DND-41 (cell line): ENCODE measurements at regions not wholly inside any gene's neighbourhood (a gene's known extent, or its start where the extent isn't known, plus 50 kb on each side); places are given as distances from the start of the nearest gene placed in this dataset.

ENCODE experiments used
- ATAC-seq: fragments of 200-7000 bp; cut with Tn5 transposase; 3 replicates; pipeline ENCODE4 v1.9.1; 2021; ENCODE audit warnings: low read depth; ENCODE audit not compliant: insufficient read depth
- DNase-seq: peaks from one replicate; pipeline ENCODE4 v3.0.0-alpha.2; 2020
- H2AFZ ChIP-seq: 2 replicates; pipeline ENCODE4 v1.6.0; 2012; ENCODE audit warnings: low read depth, low read length
- H3K27ac ChIP-seq: 2 replicates; pipeline ENCODE4 v1.5.1; 2012; ENCODE audit warnings: low read length, inconsistent platforms
- H3K27me3 ChIP-seq: fragments of 200-600 bp; sonication (generic); 2 replicates; pipeline ENCODE4 v1.6.0; 2012; ENCODE audit warnings: low read length, mild to moderate bottlenecking, inconsistent platforms; ENCODE audit not compliant: insufficient read depth, poor library complexity
- H3K36me3 ChIP-seq: 2 replicates; pipeline ENCODE4 v1.5.1; 2012; ENCODE audit warnings: low read length, inconsistent platforms; ENCODE audit not compliant: insufficient read depth
- H3K4me1 ChIP-seq: 2 replicates; pipeline ENCODE4 v1.5.1; 2012; ENCODE audit warnings: mild to moderate bottlenecking, low read length; ENCODE audit not compliant: insufficient read depth
- H3K4me2 ChIP-seq: 2 replicates; pipeline ENCODE4 v1.6.0; 2012; ENCODE audit warnings: mild to moderate bottlenecking, moderate library complexity, low read length, inconsistent platforms; ENCODE audit not compliant: insufficient read depth
- H3K4me3 ChIP-seq, 2 experiments: fragments of 200-600 bp in 1 of 2; shearing (Covaris generic) in 1 of 2; 2 replicates each; pipeline ENCODE4 v1.5.1; 2012 to 2016; ENCODE audit warnings: inconsistent platforms in 2 of 2, low read length in 2 of 2, mild to moderate bottlenecking in 2 of 2, low read depth in 1 of 2, moderate library complexity in 1 of 2
- H3K79me2 ChIP-seq: 2 replicates; pipeline ENCODE4 v1.6.0; 2012; ENCODE audit warnings: low read length, inconsistent platforms; ENCODE audit not compliant: insufficient read depth
- H3K9ac ChIP-seq: 2 replicates; pipeline ENCODE4 v1.6.0; 2012; ENCODE audit warnings: low read depth, mild to moderate bottlenecking, inconsistent platforms, low read length, moderate library complexity
- H3K9me3 ChIP-seq: 2 replicates; pipeline ENCODE4 v1.5.1; 2012; ENCODE audit warnings: low read length, moderate library complexity, mild to moderate bottlenecking, inconsistent platforms; ENCODE audit not compliant: insufficient read depth, severe bottlenecking
- H4K20me1 ChIP-seq: 2 replicates; pipeline ENCODE4 v1.6.0; 2012; ENCODE audit warnings: low read length; ENCODE audit not compliant: insufficient read depth
- CTCF ChIP-seq: IDR thresholded peaks from 2 replicates; pipeline ENCODE4 v1.5.1; 2012; ENCODE audit warnings: borderline replicate concordance, low read length, moderate library complexity, mild to moderate bottlenecking; ENCODE audit not compliant: poor library complexity, severe bottlenecking; ENCODE audit errors: extremely low read depth
- EZH2 ChIP-seq: IDR thresholded peaks from 3 replicates; pipeline ENCODE4 v1.6.1; 2012; ENCODE audit warnings: borderline replicate concordance, low read depth, mild to moderate bottlenecking, moderate library complexity, low read length, inconsistent platforms; ENCODE audit not compliant: severe bottlenecking

- H3K79me2 ChIP-seq, result no peaks in the 10 kb centered on the region
- no peak overlapping the region for H3K4me2 ChIP-seq
- H4K20me1 ChIP-seq, result no peaks in the 10 kb centered on the region
- DNase-seq, result no peak
- no peaks in the 10 kb centered on the region for H3K27me3 ChIP-seq
- H3K9me3 ChIP-seq, result no peaks in the 10 kb centered on the region
- TF ChIP-seq EZH2 (no peak), CTCF (no peak)
- H2AFZ ChIP-seq, result no peak overlapping the region
- H3K4me3 ChIP-seq, result no peak overlapping the region
- H3K4me1 ChIP-seq, result no peaks in the 10 kb centered on the region
- no peak for ATAC-seq
- no peak overlapping the region for H3K9ac ChIP-seq
- no peak overlapping the region for H3K27ac ChIP-seq
- H3K36me3 ChIP-seq, result no peaks in the 10 kb centered on the region
These were observed 232.9 kb downstream of the UTP18 start for GRCh38 chr17:51493206-51493605.

GRCh38 chr17:51496378-51496777 is 236.0 kb downstream of the UTP18 start:
- DNase-seq (no peak), ATAC-seq (no peak)
- Histone ChIP-seq H3K4me3 (no peak overlapping the region), H3K79me2 (no peaks in the 10 kb centered on the region), H2AFZ (no peak overlapping the region), H3K9me3 (no peaks in the 10 kb centered on the region), H3K27ac (no peak overlapping the region), H3K4me1 (no peaks in the 10 kb centered on the region), H3K36me3 (no peaks in the 10 kb centered on the region), H3K27me3 (no peaks in the 10 kb centered on the region), H3K4me2 (no peak overlapping the region), H3K9ac (no peak overlapping the region), H4K20me1 (no peaks in the 10 kb centered on the region)
- TF ChIP-seq EZH2 (no peak), CTCF (no peak)

DNA sequence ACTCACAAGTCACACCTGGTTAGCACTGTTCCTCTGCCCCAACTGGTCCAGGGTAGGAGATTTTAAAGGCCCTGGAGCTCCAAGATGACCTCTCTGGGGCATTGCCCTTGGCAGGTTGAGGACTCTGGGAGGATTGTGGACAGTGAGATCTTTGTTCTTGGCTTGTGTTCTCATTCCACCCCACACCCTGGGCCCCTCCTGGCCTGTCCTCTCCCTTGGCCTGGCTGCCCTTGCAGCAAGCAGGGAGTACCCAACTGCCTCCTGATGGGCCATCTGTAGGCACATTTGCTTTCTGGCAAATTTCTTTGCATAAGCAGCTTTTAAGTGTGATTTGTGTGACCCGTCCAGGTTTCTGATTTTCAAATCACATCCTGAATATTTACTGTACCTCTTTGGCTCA is 239.6 kb downstream of the UTP18 start:
- H3K27ac ChIP-seq, result no peak overlapping the region
- no peaks in the 10 kb centered on the region for H4K20me1 ChIP-seq
- TF ChIP-seq EZH2, result no peak
- no peak overlapping the region for H3K4me3 ChIP-seq
- H3K9ac ChIP-seq, result no peak overlapping the region
- DNase-seq, result no peak
- H3K79me2 ChIP-seq, result no peaks in the 10 kb centered on the region
- H3K4me2 ChIP-seq, result no peak overlapping the region
- no peaks in the 10 kb centered on the region for H3K4me1 ChIP-seq
- H3K9me3 ChIP-seq, result no peaks in the 10 kb centered on the region
- ATAC-seq, result no peak
- no peak overlapping the region for H2AFZ ChIP-seq
- H3K27me3 ChIP-seq, result no peaks in the 10 kb centered on the region
- H3K36me3 ChIP-seq, result no peaks in the 10 kb centered on the region

- Histone ChIP-seq H3K27me3 (no peaks in the 10 kb centered on the region), H4K20me1 (no peaks in the 10 kb centered on the region), H3K9ac (no peak overlapping the region), H3K4me2 (no peak overlapping the region), H3K27ac (no peak overlapping the region), H3K9me3 (no peaks in the 10 kb centered on the region), H3K4me3 (no peak overlapping the region), H3K4me1 (no peaks in the 10 kb centered on the region), H3K36me3 (no peaks in the 10 kb centered on the region), H2AFZ (no peak overlapping the region), H3K79me2 (no peaks in the 10 kb centered on the region)
- DNase-seq, result no peak
- ATAC-seq, result no peak
- TF ChIP-seq CTCF, result no peak
- no peak for TF ChIP-seq EZH2
These were observed 240.1 kb downstream of the UTP18 start for GRCh38 chr17:51500454-51500853.
